ENCODE measurements at regions not wholly inside any gene's neighbourhood (a gene's known extent, or its start where the extent isn't known, plus 50 kb on each side); places are given as distances from the start of the nearest gene placed in this dataset.

DNA sequence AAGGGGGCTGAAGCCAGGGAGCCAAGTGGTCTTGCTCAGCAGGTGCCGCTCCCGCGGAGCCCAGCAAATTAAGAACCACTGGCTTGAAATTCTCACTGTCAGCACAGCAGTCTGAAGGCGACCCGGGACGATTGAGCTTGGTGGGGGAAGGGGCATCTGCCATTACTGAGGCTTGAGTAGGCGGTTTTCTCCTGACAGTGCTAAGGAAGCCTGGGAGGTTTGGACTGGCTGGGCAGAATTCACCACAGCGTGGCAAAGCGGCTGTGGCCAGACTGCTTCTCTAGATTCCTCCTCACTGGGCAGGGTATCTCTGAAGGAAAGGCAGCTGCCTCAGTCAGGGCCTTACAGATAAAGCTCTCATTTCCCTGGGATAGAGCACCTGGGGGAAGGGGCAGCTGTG lies 57.0 kb upstream of the GPR149 start:
- TF ChIP-seq POLR2A (IDR thresholded peaks at IDR 0.05) (no peak), CTCF (IDR thresholded peaks at IDR 0.05) (no peak), EP300 (IDR thresholded peaks at IDR 0.05) (no peak)
